HCT116 (cell line): ENCODE measurements at regions not wholly inside any gene's neighbourhood (a gene's known extent, or its start where the extent isn't known, plus 50 kb on each side); places are given as distances from the start of the nearest gene placed in this dataset.

Experiments
- EZH2 ChIP-seq: fragments of 200-600 bp; sonication (generic); IDR thresholded peaks from 2 replicates; pipeline ENCODE4 v1.6.1; 2017; ENCODE audit warnings: antibody characterized with exemption, mixed run types
- POLR2A ChIP-seq: IDR thresholded peaks from 2 replicates; pipeline ENCODE4 v1.7.0; 2011; ENCODE audit warnings: borderline replicate concordance; ENCODE audit not compliant: insufficient read depth, insufficient read length; ENCODE audit errors: extremely low read depth
- POLR2AphosphoS5 ChIP-seq: IDR thresholded peaks from 2 replicates; pipeline ENCODE4 v1.6.1; 2011; ENCODE audit warnings: mild to moderate bottlenecking, low read depth, low read length, moderate library complexity
- TF ChIP-seq, protein P1 (sequence below): IDR thresholded peaks from 2 replicates; pipeline ENCODE4 v1.6.1; 2012; ENCODE audit warnings: low read depth

GRCh38 chr2:132279344-132279743 is 117.6 kb upstream of the ANKRD30BL start:
- TF ChIP-seq, protein P1, sequence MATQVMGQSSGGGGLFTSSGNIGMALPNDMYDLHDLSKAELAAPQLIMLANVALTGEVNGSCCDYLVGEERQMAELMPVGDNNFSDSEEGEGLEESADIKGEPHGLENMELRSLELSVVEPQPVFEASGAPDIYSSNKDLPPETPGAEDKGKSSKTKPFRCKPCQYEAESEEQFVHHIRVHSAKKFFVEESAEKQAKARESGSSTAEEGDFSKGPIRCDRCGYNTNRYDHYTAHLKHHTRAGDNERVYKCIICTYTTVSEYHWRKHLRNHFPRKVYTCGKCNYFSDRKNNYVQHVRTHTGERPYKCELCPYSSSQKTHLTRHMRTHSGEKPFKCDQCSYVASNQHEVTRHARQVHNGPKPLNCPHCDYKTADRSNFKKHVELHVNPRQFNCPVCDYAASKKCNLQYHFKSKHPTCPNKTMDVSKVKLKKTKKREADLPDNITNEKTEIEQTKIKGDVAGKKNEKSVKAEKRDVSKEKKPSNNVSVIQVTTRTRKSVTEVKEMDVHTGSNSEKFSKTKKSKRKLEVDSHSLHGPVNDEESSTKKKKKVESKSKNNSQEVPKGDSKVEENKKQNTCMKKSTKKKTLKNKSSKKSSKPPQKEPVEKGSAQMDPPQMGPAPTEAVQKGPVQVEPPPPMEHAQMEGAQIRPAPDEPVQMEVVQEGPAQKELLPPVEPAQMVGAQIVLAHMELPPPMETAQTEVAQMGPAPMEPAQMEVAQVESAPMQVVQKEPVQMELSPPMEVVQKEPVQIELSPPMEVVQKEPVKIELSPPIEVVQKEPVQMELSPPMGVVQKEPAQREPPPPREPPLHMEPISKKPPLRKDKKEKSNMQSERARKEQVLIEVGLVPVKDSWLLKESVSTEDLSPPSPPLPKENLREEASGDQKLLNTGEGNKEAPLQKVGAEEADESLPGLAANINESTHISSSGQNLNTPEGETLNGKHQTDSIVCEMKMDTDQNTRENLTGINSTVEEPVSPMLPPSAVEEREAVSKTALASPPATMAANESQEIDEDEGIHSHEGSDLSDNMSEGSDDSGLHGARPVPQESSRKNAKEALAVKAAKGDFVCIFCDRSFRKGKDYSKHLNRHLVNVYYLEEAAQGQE = no peak
- TF ChIP-seq POLR2A = no peak
- TF ChIP-seq EZH2 = no peak
- no peak for TF ChIP-seq POLR2AphosphoS5
